ENCODE measurements at regions not wholly inside any gene's neighbourhood (a gene's known extent, or its start where the extent isn't known, plus 50 kb on each side); places are given as distances from the start of the nearest gene placed in this dataset.

DNA sequence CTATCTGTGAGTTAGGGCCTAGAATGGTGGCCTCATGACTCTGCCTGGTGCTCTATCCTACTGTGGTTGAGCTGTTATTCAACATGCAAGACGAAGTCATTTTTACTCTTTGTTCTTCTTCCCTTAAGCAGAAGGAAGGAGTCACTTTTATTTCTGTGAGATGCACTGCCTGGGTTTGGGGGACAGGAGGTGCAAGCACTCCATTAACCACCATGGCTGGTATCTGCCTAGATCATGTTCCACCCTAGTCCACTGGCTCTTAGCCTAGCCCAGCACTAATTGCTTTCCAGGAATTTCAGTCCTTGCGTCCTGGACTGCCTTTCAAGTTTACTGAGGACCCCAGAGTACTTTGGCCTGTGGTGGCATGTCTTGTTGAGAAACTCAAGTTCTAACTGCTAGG lies 1182.7 kb downstream of the FSTL5 start:
- TF ChIP-seq, protein P1, sequence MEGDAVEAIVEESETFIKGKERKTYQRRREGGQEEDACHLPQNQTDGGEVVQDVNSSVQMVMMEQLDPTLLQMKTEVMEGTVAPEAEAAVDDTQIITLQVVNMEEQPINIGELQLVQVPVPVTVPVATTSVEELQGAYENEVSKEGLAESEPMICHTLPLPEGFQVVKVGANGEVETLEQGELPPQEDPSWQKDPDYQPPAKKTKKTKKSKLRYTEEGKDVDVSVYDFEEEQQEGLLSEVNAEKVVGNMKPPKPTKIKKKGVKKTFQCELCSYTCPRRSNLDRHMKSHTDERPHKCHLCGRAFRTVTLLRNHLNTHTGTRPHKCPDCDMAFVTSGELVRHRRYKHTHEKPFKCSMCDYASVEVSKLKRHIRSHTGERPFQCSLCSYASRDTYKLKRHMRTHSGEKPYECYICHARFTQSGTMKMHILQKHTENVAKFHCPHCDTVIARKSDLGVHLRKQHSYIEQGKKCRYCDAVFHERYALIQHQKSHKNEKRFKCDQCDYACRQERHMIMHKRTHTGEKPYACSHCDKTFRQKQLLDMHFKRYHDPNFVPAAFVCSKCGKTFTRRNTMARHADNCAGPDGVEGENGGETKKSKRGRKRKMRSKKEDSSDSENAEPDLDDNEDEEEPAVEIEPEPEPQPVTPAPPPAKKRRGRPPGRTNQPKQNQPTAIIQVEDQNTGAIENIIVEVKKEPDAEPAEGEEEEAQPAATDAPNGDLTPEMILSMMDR (IDR thresholded peaks at IDR 0.05), result no peak
- TF ChIP-seq ZFX (IDR thresholded peaks at IDR 0.05; ENCODE audit: borderline replicate concordance), result no peak
- H3K27ac ChIP-seq, result no peak overlapping the region

DNA sequence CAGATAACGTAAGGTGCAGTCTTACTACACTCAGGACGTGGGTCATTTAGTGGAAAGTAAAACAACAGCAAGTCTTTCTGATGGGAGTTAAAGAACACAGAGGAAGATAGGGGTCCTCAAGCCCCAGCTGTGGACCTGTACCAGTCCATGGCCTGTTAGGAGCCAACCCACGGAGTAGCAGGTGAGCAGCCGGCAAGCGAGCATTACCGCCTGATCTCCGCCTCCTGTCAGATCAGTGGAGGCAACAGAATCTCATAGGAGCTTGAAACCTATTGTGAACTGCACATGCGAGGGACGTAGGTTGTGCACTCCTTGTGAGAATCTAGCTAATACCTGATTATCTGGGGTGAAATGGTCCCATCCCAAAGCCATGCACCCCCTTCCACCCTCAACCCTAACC lies 1180.8 kb downstream of the FSTL5 start:
- TF ChIP-seq, protein P1 (IDR thresholded peaks at IDR 0.05), result no peak

DNA sequence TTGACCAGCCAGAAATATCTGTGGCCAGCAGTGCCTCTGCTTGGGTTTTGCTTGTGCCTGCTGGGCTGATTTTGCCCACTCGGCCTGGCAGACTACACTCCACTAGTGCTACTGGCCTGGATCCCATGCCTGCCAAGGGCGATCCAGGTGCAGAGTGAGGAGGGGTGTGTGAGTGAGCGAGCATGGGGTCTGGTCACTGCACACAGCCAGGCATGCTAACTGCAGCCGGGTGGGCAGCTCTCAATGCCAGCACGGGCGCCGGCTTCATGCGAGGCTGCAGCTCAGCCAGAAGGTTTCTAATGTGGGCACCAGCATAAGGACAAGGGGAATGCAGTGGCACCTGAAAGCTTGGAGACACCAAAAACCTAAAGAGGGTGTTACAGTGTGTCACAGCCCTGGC lies 1161.4 kb downstream of the FSTL5 start:
- H3K27ac ChIP-seq, result no peak overlapping the region
- TF ChIP-seq, protein P1 (IDR thresholded peaks at IDR 0.05), result no peak
- no peak for TF ChIP-seq ZFX (IDR thresholded peaks at IDR 0.05; ENCODE audit: borderline replicate concordance)

More for the DNA sequence above, 1180.8 kb downstream of the FSTL5 start:
- no peak overlapping the region for H3K27ac ChIP-seq

DNA sequence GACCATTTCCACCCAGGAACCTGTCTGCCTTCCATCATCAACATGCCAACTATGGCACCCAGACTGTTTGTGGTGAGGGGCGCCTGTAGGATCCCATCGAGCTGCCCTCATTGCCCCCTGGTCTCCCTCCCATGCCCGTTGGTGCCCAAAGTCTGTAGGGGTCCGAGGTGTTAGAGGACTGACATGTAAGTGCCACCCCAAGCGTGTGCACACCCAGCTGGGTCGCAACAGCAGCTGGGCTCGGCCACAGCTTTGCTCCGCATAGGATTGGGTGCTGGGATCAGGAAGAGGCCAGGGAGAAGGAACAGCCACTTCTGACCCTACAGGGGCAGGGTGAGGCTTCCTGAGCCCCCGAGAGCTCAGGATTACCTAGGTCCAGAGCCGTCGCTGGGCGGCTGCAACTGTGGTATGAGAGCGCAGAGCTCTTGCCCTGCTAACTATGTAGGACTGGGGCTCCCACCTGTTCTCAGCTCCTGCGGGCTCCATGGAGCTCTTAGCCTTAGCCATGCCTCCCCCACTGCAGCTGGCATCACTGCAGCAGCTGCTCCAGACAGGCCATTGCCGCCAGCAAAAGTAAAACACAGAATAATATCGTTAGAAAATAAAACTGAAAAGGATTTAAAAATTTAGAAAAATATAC lies 1160.3 kb downstream of the FSTL5 start:
- H3K27ac ChIP-seq, result no peak overlapping the region
- TF ChIP-seq ZFX (IDR thresholded peaks at IDR 0.05; ENCODE audit: borderline replicate concordance), result no peak
- TF ChIP-seq, protein P1 (IDR thresholded peaks at IDR 0.05), result no peak

DNA sequence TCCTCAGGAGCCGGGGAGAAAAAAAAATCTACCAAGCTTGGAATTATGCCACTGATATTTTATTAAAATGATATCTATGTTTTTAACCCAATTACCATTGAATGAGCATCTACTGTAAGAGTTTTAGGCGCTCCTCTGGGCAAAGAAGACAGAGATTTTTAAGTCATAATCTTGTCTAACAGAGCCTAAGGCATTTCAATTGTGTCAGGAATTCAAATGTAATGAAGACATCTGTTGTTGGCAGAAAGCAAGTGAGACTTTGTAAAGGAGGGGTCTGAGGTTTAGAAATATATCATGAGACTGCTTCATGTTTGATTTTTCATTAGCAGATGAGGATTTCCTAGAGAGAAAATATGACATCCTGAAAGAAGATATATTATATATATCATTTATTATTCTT lies 1158.1 kb downstream of the FSTL5 start:
- TF ChIP-seq ZFX (IDR thresholded peaks at IDR 0.05; ENCODE audit: borderline replicate concordance), result no peak
- TF ChIP-seq, protein P1 (IDR thresholded peaks at IDR 0.05), result no peak
- H3K27ac ChIP-seq, result no peak overlapping the region

DNA sequence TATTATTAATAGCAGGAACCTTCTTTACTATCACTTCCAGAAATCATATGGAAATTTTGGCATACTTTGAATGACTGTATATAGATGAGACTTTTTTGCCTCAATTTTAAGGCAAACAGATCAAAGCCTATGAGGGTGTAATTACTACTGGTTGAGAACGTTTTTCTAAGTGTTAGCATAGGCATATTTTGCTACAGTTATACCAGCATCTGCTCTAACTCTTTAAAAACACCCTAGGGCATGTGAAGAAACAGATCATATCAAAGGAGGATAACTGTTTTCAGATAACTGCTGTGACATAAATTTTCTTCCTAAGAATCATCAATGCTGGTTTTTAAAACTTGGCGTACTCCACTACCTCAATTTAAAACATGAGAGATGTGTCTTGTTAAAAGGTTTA lies 1155.3 kb downstream of the FSTL5 start:
- H3K27ac ChIP-seq, result no peak overlapping the region
- TF ChIP-seq ZFX (IDR thresholded peaks at IDR 0.05; ENCODE audit: borderline replicate concordance), result no peak
- TF ChIP-seq, protein P1 (IDR thresholded peaks at IDR 0.05), result no peak

DNA sequence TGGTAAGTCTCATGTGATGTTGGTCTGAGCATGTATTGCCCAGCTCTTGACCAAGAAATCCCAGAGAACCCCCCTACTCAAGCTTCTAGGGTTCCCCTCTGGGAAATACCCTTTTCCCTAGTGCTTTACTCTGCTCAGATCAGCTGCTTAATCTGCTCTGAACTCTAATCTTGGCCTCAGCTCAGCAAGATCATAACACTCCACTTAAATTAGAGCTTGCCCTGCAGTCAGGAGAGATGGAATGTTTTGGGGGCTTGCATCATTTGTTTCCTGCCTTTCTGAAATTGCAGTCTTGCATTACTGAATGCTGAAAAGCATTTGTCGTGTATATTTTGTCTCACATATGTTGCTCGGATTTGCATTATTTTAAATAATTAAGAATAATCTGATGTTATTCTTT lies 1153.6 kb downstream of the FSTL5 start:
- no peak overlapping the region for H3K27ac ChIP-seq
- no peak for TF ChIP-seq ZFX (IDR thresholded peaks at IDR 0.05; ENCODE audit: borderline replicate concordance)
- TF ChIP-seq, protein P1 (IDR thresholded peaks at IDR 0.05), result no peak

All from 22Rv1 (cell line).